Body of pancreas (tissue), 4 donors: ENCODE measurements at regions not wholly inside any gene's neighbourhood (a gene's known extent, or its start where the extent isn't known, plus 50 kb on each side); places are given as distances from the start of the nearest gene placed in this dataset.
"Not testable (repeated sequence)": the region's sequence is repeated elsewhere in the genome, so short reads cannot be mapped to it uniquely, and the experiment has no call there.

Source experiments
- ATAC-seq: fragments of 150-250 bp; one replicate; pipeline ENCODE4 v1.9.1; 2016
- DNase-seq, 4 donors: peaks; one replicate each; pipeline ENCODE4 v3.0.0-alpha.2; 2019
- H3K27ac ChIP-seq, 4 donors: fragments of 200-600 bp; sonication (generic); 1 replicate in 3 of 4; 2 replicates in 1 of 4; pipeline versions ENCODE4 v1.5.1 to v1.6.1; 2016 to 2019; ENCODE audit warnings: mild to moderate bottlenecking in 1 of 4, mixed read lengths in 1 of 4, moderate library complexity in 1 of 4
- H3K27me3 ChIP-seq, 2 donors: fragments of 200-600 bp; sonication (generic); one replicate each; pipeline ENCODE4 v1.6.0; 2016; ENCODE audit warnings: mild to moderate bottlenecking in 1 of 2
- H3K36me3 ChIP-seq, 2 donors: fragments of 200-600 bp; sonication (generic); replicated peaks in 1 of 2; 2 replicates each; pipeline ENCODE4 v1.5.1; 2016; ENCODE audit warnings: low read depth in 2 of 2; ENCODE audit not compliant: insufficient read depth in 1 of 2
- H3K4me1 ChIP-seq: fragments of 200-600 bp; sonication (generic); one replicate; pipeline ENCODE4 v1.6.0; 2016
- H3K4me3 ChIP-seq, 2 donors: fragments of 200-600 bp; sonication (generic); 1 replicate in 1 of 2; 2 replicates in 1 of 2; pipeline ENCODE4 v1.5.1; 2016 to 2019
- H3K9me3 ChIP-seq, 3 donors: fragments of 200-600 bp; sonication (generic); 1 replicate in 2 of 3; 2 replicates in 1 of 3; pipeline ENCODE4 v1.5.1; 2016
- POLR2A ChIP-seq, 3 donors: fragments of 450-650 bp; IDR thresholded peaks; one replicate each; pipeline ENCODE4 v1.6.1; 2016; ENCODE audit warnings: antibody characterized with exemption in 3 of 3, mild to moderate bottlenecking in 2 of 3
- WGBS, 2 donors: methylation state at CpG; one replicate each; pipeline ENCODE4 v1.1.5; 2017; 5-methylcytosine and 5-hydroxymethylcytosine counted together
- intact Hi-C: fragments of 100-400 bp; cut with DNase I; formaldehyde crosslinking; loops from one replicate; pipeline ENCODE4 v1.15.1; 2023
- TF ChIP-seq, protein P1 (sequence below), 7 experiments: fragments of 450-650 bp in 4 of 7; fragments of 200-600 bp in 3 of 7; sonication (generic) in 3 of 7; IDR thresholded peaks; one replicate each; pipeline ENCODE4 v1.5.1; 2016 to 2019; ENCODE audit warnings: antibody characterized with exemption in 7 of 7

DNA sequence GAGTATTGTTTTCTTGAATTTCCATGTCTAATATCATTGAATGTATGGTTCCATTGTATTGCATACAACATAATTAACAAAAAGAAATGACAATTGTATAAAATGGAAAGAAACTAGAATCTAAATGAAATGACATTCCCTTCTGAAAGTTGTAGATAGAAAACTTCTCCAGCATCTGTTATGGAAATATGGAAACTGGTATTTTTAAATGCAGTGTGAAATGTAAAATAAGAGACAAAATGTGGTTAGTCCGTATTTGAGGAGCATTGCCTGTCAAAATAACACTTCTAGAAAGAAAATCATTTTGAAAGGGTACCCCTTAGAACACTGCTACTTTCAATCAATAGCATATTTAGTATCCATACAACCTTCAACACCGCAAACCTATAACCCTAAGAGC lies 286.3 kb upstream of the CELF2 start:
- no peak for TF ChIP-seq POLR2A (IDR thresholded peaks at IDR 0.05)
- TF ChIP-seq, protein P1, sequence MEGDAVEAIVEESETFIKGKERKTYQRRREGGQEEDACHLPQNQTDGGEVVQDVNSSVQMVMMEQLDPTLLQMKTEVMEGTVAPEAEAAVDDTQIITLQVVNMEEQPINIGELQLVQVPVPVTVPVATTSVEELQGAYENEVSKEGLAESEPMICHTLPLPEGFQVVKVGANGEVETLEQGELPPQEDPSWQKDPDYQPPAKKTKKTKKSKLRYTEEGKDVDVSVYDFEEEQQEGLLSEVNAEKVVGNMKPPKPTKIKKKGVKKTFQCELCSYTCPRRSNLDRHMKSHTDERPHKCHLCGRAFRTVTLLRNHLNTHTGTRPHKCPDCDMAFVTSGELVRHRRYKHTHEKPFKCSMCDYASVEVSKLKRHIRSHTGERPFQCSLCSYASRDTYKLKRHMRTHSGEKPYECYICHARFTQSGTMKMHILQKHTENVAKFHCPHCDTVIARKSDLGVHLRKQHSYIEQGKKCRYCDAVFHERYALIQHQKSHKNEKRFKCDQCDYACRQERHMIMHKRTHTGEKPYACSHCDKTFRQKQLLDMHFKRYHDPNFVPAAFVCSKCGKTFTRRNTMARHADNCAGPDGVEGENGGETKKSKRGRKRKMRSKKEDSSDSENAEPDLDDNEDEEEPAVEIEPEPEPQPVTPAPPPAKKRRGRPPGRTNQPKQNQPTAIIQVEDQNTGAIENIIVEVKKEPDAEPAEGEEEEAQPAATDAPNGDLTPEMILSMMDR (IDR thresholded peaks at IDR 0.05) = no peak
- intact Hi-C loops = no loop called here
- DNase-seq = no peak
- Histone ChIP-seq H3K36me3 (no peaks in the 10 kb centered on the region), H3K27me3 (no peaks in the 10 kb centered on the region), H3K27ac (no peak overlapping the region), H3K4me3 (no peak overlapping the region), H3K9me3 (no peaks in the 10 kb centered on the region), H3K4me1 (no peaks in the 10 kb centered on the region)
- WGBS, 2 donors = 64 to 68% methylated on average over 2 of the region's 2 CpGs
- ATAC-seq = no peak

DNA sequence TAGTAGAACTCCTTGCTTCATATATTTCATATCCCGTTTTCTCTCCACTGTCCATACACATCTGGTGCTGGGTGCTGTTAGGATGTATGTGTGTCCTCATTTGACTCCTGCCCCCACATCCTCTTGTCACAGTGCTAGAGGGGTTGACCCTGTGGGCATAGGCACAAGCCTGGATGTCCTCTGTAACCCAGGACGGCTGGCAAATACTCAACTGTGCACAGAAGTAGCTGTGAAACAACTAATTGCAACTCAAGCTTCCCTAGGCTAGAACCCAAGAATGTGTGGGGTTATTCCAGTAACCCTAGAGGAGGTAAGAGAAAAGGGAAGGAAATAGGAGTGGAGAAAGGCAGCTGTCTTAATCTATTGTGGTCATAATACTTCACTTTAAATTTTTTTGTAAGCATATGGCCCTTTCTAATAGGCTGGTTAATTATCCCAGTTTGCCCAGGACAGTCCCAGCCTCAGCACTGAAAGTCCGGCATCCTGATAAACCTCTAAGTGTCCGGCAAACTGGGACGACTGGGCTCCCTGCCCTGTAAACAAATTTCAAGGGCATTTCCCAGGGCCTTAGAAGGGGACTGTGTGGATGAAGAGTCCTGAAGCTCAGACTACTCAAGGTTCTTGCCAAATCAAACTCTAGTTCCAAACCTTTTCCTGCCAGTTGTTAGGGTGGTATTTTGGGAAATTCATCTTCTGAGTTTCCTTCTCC lies 283.2 kb upstream of the CELF2 start:
- H3K27me3 ChIP-seq = no peaks in the 10 kb centered on the region
- 27 to 32% methylated on average over 5 of the region's 5 CpGs for WGBS, 2 donors
- no peak overlapping the region for H3K4me3 ChIP-seq
- intact Hi-C loops = no loop called here
- no peaks in the 10 kb centered on the region for H3K36me3 ChIP-seq
- DNase-seq (no peak), ATAC-seq (no peak)
- H3K9me3 ChIP-seq = no peaks in the 10 kb centered on the region
- H3K27ac ChIP-seq = no peak overlapping the region
- H3K4me1 ChIP-seq = no peaks in the 10 kb centered on the region
- TF ChIP-seq POLR2A (IDR thresholded peaks at IDR 0.05) = no peak
- TF ChIP-seq, protein P1 (IDR thresholded peaks at IDR 0.05) = no peak

DNA sequence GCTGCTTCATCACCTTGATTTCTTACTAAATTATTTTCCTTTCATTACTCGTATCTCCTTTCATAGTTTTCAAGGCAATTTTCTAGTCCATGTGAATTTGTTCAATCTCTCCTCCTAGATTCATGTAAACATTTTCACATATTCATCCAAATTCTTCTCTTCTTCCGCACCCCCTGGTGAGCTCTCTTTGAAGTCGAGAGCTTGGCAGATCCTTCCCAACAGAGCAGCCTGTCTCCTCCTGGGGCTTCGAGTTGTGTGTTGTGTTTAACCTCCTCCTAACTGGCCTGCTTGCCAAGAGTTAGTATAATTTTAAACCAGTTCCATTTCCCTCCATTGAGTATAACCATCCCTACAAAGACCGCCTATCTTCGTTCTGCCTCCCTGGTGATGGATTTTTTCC lies 272.4 kb upstream of the CELF2 start:
- ATAC-seq (no peak), DNase-seq (no peak)
- no peak overlapping the region for H3K27ac ChIP-seq
- intact Hi-C loops = no loop called here
- H3K36me3 ChIP-seq = no peaks in the 10 kb centered on the region
- H3K9me3 ChIP-seq = no peaks in the 10 kb centered on the region
- WGBS, 2 donors = 63 to 66% methylated on average over 6 of the region's 6 CpGs
- H3K27me3 ChIP-seq = no peaks in the 10 kb centered on the region
- no peak overlapping the region for H3K4me3 ChIP-seq
- no peaks in the 10 kb centered on the region for H3K4me1 ChIP-seq
- TF ChIP-seq, protein P1 (IDR thresholded peaks at IDR 0.05) = no peak
- TF ChIP-seq POLR2A (IDR thresholded peaks at IDR 0.05) = no peak

DNA sequence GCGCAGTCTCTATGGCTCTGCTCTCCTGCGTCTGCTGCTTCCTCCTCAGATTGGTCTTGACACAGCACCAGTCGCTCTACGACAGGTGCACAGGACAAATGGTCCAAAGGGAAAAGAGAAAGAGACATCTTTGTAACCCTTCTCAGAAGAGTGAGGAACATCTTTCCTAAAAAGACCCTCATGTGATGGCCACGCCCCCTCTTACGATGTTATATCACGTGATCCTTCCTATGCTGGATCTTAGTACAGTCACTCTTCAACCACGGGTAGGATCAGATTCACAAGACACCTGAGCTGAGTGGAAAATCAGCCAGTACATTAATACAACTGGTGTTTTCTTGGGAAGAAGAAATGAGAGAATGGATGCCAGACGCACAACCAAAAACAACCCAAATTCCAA lies 262.2 kb upstream of the CELF2 start:
- no peaks in the 10 kb centered on the region for H3K27me3 ChIP-seq
- no peak overlapping the region for H3K27ac ChIP-seq
- H3K4me3 ChIP-seq = no peak overlapping the region
- no peaks in the 10 kb centered on the region for H3K36me3 ChIP-seq
- H3K4me1 ChIP-seq = no peaks in the 10 kb centered on the region
- TF ChIP-seq, protein P1 (IDR thresholded peaks at IDR 0.05) = no peak
- TF ChIP-seq POLR2A (IDR thresholded peaks at IDR 0.05) = no peak
- intact Hi-C loops = no loop called here
- H3K9me3 ChIP-seq = no peaks in the 10 kb centered on the region
- DNase-seq (no peak), ATAC-seq (no peak)
- WGBS, 2 donors = 78% methylated on average over 9 of the region's 9 CpGs

DNA sequence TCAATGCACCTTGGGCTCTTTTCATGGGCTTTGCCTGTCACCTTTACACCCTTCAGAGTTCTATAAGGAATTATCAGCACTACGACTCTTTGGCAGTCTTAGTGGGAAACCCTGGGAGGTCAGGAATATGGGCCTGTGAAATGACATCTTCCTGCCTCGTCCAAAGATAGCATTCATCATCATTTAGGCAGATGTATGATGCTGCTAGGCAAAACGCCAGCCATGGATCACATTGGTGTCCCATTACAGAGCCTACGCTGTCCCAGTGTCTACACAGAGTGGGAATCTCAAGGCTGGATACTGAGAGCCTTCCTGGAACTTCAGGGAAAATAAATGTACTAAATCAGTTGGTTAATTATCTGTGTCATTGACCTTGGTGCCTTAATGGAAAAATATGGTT lies 259.4 kb upstream of the CELF2 start:
- WGBS, 2 donors = 44 to 58% methylated on average over 4 of the region's 4 CpGs
- Histone ChIP-seq H3K4me3 (no peak overlapping the region), H3K27ac (no peak overlapping the region), H3K4me1 (no peaks in the 10 kb centered on the region), H3K27me3 (no peaks in the 10 kb centered on the region), H3K9me3 (no peaks in the 10 kb centered on the region), H3K36me3 (no peaks in the 10 kb centered on the region)
- TF ChIP-seq, protein P1 (IDR thresholded peaks at IDR 0.05) = no peak
- TF ChIP-seq POLR2A (IDR thresholded peaks at IDR 0.05) = no peak
- no peak for ATAC-seq
- intact Hi-C loops = no loop called here
- DNase-seq = no peak

DNA sequence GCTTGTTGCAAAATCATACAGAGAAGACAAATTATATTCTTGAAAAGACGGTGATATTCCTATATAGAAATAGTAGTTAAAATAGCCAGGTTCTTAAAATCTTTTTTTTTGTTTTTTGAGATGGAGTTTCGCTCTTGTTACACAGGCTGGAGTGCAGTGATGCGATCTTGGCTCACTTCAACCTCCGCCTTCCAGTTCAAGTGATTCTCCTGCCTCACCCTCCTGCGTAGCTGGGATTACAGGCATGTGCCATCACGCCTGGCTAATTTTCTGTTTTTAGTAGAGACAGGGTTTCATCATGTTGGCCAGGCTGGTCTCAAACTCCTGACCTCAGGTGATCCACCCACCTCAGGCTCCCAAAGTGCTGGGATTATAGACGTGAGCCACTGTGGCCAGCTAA lies 257.9 kb upstream of the CELF2 start:
- H3K27me3 ChIP-seq, H3K4me1 ChIP-seq, ATAC-seq, H3K27ac ChIP-seq, H3K9me3 ChIP-seq, intact Hi-C loops, H3K36me3 ChIP-seq, H3K4me3 ChIP-seq, DNase-seq: not testable (repeated sequence)
- 60 to 83% methylated on average over 7 of the region's 7 CpGs for WGBS, 2 donors
